HG03521 (cell line): ENCODE measurements at regions not wholly inside any gene's neighbourhood (a gene's known extent, or its start where the extent isn't known, plus 50 kb on each side); places are given as distances from the start of the nearest gene placed in this dataset.

Experiments
- ATAC-seq: cut with Tn5 transposase; IDR thresholded peaks from one replicate; pipeline ENCODE4 v1.9.1; 2021; ENCODE audit warnings: mild to moderate bottlenecking, moderate library complexity; ENCODE audit not compliant: unreplicated experiment

DNA sequence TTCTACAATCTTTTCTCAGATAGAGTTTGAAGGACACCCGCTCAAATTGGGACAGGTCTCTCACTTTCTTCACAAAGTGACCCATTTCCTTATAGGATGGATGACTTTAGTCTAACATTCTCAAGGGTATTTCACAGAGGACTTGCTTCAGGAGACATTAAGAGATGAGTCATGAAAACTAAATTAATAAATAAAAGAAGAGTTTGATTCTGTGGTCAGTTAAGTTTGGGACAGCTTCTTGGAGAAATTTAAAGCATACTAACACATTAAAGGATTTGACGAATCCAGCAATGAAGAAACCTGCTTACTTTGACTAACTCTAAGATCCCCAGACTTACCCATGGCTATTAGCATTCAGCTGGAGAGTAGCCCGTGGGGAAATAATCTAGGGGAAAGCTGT lies 95.6 kb upstream of the RAB3GAP2 start:
- no peak for ATAC-seq

DNA sequence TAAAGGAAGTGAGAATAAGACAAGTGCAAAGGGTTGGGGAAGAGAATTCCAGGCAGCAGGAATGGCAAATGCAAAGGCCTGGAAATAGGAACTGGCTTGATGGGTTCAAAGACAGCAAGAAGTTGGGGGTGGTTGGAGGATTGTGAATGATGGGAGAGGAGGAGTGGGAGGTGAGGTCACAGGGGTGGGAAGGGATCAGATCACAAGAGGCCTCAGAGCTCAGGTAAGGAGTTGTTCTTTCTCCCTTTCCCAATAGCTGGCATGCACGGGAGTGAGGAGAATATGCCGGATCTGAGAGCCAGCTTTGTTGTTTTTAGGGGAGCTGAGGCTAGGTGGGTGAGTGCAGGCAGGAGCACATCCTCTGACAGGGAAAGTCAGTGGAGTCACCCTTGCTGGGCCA lies 94.0 kb upstream of the RAB3GAP2 start:
- ATAC-seq: no peak

- no peak for ATAC-seq
Observed at GRCh38 chr1:220363196-220363837, 91.1 kb upstream of the RAB3GAP2 start.

- no peak for ATAC-seq
Observed at GRCh38 chr1:220356981-220357850, 85.0 kb upstream of the RAB3GAP2 start.

- ATAC-seq: no peak
Observed at GRCh38 chr1:220353229-220354012, 81.2 kb upstream of the RAB3GAP2 start.

DNA sequence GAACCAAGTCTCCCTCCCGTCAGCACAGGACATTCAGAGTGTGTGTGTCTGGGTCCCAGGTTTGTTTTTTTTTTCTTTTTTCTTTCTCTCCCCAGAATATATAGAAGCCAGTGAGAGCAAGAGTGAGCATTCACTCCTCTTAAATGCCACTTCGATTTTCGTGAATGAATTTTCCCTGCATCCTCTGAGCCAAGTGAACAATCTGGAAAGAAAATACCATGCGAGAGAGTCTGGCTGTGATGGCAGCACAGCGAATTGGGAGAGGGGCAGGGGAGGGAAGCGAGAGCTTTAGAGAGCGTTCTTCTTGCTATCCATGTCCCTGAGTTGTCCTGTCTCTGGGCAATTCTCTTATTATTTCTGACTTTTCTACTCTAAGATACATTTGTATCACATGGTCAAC lies 76.0 kb upstream of the RAB3GAP2 start:
- no peak for ATAC-seq

GRCh38 chr1:220347654-220348175 lies 75.5 kb upstream of the RAB3GAP2 start:
- ATAC-seq: no peak

DNA sequence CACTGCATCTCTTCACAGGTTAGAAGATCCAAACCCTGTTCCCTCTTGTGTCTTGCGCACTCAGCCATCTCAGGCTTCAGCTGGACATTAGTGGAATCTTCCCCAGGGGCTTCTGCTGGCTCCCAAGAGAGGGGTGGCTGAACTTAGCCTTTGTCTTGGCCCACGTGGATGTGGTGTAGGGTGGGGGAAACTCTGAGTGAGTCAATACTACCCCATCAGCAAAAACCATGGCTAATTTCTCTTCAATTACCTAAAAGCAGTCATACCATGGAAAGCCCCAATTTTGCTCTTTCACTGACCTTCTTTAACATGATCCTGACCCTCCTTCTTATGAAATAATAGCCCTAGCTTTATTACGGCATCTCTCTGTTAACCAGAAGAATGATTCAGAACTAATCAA lies 72.5 kb upstream of the RAB3GAP2 start:
- peak; percentile 55 for ATAC-seq

GRCh38 chr1:220342853-220343252 lies 70.6 kb upstream of the RAB3GAP2 start:
- no peak for ATAC-seq

GRCh38 chr1:220341126-220341525 lies 68.9 kb upstream of the RAB3GAP2 start:
- ATAC-seq: no peak

DNA sequence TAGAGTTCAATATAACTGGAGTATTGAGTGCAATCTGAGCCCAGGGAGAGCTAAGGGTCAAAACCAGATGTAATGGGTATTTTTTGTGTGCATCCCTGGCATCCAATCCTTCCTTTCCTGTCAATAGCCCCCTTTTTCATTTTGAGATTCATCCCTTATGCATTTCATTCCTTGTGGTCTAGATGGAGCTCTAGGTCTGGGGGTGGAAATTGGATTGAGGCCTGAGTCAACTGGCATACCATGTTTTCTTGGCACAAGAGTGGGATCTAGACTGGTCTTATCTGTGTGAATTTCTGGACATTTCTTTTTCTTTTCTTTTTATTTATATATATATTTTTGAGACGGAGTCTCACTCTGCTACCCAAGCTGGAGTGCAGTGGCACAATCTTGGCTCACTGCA lies 67.3 kb upstream of the RAB3GAP2 start:
- no peak for ATAC-seq

GRCh38 chr1:220338759-220339158 lies 66.5 kb upstream of the RAB3GAP2 start:
- ATAC-seq: no peak

- no peak for ATAC-seq
Observed at GRCh38 chr1:220336391-220337031, 64.3 kb upstream of the RAB3GAP2 start.

- ATAC-seq: no peak
Observed at GRCh38 chr1:220335668-220336067, 63.4 kb upstream of the RAB3GAP2 start.

DNA sequence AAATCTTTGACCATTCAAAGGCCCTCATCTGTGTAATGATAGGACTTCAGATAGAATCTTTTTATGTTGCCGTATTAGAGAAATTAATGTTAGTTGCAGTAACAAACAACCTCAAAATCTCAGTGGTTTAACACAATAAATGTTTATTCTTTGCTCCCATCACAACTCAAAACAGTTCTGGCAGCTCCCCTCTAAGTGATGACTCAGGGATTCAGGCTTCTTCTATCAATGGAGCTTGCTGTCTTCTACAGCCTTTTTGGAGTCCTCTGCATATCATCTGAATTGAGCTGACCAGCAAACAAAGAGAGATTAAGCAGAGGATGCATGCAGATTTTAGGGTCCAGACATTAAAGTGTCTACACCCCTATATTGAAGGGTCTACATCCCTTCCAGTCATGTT lies 59.1 kb upstream of the RAB3GAP2 start:
- no peak for ATAC-seq

- ATAC-seq: no peak
Observed at GRCh38 chr1:220330265-220330664, 58.0 kb upstream of the RAB3GAP2 start.

GRCh38 chr1:220327106-220327505 lies 54.9 kb upstream of the RAB3GAP2 start:
- ATAC-seq: no peak

DNA sequence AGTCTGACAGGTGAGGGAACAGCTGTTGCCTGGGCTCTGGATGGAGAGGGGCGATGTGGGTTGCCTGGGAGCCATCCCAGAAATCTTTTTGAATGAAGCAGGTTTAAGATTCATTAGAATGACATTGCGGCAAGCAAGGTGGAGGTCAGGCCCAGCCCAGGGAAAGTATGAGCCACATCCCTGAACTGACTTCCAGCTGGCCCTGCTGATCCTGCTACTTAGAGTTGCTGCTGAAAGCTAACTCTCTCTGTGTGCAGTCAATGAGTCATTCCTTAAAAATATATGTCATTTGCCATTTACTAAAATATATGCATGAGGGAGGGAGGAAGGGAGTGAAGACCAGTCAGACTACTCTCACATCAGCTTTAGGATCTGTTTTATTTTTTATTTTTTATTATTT lies 54.3 kb upstream of the RAB3GAP2 start:
- ATAC-seq: no peak

DNA sequence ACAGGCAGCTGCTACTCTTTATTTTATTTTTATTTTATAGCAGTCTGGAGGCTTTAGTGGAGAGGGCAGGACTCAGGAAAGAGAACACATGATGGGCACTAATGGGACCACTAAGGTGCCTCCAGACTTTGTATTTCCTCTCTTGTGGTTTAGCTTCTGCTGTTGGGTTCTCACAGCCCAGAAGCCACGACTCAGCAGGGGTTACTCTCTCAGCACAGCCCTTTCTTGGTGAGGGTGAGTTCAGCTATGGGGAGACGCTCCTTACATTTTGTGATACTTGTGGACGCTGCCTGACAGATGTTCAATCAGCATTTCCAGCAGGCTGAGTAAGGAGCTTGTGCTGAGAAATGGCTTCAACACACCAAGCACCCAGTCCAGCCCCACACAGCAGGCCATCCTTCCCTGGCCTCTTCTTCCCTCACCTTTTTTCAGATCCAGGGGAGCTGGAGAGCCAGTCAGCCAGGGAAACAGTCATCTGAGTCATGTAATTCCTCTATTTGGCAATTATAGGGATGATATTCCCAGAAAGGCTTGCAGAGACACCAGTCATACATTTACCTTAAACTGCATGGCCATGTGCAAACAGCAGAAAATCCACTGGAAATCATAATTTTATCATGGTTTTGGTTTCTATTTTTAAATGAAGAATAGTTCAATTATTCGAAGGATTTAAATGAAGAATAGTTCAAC lies 53.2 kb upstream of the RAB3GAP2 start:
- ATAC-seq: no peak

DNA sequence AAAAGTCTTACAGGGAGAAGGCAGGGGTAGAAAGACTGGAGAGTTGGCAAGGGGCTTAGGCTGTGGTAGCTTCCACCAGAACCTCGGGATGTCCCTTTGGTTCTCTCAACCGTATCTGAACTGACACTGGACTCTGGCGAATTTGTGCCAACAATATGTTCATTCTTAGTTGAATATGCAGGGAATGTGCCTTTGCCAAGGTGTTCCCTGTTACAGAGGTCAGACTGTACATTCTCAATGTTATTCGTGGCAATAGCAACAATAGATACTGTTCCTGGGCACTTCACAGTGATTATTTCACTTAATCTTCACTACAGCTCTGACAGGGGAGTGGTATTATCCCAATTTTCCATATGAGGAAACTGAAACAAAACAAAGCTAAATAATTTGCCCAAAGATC lies 51.5 kb upstream of the RAB3GAP2 start:
- ATAC-seq: no peak
